HG02870 (cell line): ENCODE measurements at regions not wholly inside any gene's neighbourhood (a gene's known extent, or its start where the extent isn't known, plus 50 kb on each side); places are given as distances from the start of the nearest gene placed in this dataset.
"Not testable (repeated sequence)": the region's sequence is repeated elsewhere in the genome, so short reads cannot be mapped to it uniquely, and the experiment has no call there.

Experiments
- ATAC-seq: cut with Tn5 transposase; IDR thresholded peaks from one replicate; pipeline ENCODE4 v1.9.1; 2021; ENCODE audit warnings: mild to moderate bottlenecking, moderate library complexity; ENCODE audit not compliant: unreplicated experiment

DNA sequence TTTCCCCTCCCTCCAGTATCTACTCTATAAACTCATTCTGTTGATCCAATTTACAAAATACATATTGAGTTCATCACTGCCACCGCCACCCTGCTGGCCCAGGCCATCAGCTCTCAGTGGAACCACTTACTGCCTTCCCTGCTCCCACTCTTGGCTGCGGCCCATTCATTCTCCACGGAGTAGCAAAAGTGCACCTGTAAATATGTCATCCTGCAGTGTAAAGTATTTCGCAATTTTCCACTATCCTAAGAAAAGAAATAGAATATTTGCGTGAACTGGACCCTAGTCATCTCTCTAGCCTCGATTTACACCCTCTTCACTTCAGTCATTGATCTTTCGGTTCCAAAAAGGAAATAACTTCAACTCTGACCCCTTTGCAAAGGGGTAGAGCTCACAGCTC, 258.3 kb upstream of the TFAP2D start:
- no peak for ATAC-seq

DNA sequence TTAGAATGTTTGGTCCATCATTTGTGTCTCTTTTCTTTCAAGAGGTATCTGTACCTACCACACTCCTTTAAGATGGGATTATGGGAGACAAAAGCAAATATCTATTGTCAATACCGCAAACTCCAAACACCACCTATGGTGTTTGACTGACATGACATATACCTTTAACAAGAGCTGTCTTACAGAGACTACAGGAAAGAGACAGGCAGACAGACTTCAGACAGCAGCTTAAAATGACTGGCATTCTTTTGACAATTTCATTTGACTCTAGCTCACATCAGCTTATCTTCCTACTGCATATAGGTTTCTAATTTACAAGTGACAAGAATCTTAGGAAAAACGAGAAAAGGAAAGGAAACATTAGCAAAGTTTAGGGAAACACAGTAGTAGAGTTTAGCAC, 256.0 kb upstream of the TFAP2D start:
- ATAC-seq: no peak

DNA sequence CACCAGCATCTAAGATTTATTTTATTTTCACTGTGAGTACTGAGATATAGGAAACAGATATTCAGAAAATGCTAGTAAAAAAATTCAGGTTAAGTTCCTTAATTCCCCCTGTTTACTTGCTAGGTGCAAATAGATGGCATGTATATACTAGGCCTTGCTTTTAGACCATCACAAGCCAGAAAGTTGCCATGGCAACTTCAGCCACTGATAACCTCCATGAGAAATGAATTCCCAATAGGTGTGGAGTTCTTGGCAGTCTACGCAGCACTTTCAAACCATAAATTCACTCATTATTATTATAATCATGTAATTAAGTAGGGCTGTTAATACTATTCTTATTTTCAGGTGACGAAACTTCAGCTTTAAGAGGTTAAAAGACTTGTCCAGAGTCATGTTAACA, 251.6 kb upstream of the TFAP2D start:
- no peak for ATAC-seq

DNA sequence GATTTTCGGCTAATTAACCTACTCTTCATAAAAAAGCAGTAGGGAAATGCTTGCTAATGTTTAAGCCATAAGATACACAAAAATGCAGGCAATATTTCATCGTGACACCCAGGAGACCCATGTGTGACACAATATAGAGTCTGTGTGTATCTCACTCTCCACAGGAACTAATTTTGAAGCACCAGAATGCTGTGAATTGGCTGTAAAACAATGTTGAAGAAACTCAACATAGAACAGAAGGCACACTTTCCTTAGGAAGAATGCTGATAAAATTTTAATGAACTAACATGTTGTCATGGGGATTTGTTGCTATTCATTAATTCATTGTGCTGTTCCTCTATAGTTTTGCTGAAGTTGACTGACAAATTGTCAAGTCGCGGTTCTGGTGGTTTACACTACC, 249.4 kb upstream of the TFAP2D start:
- no peak for ATAC-seq

DNA sequence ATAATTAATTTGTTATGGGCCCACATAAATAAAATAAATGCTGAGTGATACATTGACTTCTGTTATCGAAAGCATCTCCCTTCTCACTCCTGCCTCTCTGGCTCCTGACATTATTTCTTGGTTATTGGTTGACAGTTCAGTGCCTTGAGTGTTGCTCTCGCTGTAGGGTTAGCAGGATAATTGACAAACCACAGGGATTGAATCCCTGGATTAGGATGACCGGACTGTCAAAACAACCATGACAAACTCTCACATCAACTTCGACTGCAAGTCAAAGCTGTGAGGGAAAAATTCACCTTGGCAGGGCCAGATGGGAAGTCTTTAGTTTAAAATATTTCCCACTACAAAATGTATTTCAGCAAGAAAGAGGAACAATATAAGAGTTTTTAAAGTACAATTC, 245.4 kb upstream of the TFAP2D start:
- ATAC-seq: no peak

DNA sequence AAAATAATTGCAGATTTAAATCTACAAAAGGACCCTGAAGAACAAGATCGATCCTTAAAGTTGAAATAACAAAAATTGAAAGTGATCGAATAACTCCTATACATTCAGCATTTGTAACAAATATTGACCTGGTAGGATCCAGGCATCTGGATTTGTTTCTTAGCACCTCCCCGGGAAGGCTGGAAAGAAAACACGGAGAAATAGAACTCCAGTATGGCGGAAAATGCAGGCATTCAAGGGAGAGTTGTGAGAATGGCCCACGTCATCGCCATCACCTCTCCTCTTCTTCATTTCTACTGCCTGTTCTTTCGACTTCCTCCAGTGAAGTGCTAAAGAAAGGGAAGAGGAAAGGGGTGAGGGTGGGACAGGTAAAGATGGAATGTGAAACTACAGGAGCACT, 242.3 kb upstream of the TFAP2D start:
- no peak for ATAC-seq

DNA sequence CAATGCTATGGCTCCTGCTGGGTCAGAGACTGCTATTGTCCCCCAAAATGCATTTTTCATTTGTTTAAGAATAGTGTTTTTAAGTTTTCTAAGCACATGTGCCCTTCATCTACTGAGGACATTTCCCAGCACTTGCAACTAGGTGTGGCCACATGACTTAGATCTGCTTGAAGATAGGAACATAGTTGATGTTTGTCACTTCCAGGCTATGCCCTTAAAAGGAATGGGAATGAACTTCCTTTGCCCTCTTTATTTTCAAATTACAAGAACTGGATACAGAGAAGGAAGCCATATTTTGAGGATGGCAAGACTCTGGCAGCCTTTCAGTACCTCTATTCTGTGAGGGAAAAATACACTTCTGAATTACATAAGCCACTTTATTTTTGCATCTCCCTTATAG, 203.0 kb upstream of the TFAP2D start:
- ATAC-seq: no peak

DNA sequence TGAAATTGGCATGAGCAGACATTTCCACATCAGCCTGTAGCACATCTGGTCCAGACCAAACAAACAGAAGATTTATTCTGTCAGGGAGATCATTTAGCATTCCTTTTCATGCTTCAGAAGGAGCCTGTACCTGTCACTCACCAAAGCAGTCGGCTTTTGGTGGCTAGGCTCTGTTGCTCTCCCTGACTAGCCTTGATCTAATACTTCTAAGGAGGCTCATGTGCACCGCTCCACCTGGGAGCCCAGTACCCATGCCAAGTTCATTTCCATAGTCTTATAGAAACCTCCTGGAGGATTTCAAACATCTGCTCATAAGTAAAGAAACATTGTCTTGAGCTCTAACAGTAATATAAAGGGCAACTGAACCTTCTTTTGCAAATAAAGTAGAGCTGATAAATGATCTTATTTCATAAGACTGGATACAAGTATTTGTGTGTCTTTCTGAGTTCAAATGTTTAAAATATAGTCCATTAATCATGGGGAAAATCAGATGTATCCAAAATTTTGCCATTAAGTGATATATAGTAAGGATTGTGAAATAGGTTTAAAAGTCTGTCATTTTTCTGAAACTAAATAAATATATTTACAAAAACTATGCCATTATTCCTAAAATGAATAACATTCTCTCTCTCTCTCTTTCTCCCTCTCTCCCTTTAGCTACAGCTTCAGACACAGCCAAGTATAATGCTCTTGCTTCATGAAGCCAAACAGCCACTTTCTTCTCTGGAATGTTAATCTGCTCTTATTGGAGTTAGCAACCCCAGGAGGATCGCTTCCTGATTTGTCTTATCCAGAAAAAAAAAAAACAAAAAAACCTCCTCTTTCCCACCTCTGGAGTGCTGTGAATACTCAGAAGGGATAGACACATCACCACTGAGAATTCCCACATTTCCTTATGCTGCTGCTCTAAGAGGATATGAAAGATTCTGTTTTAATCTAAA, 192.7 kb upstream of the TFAP2D start:
- ATAC-seq: no peak

DNA sequence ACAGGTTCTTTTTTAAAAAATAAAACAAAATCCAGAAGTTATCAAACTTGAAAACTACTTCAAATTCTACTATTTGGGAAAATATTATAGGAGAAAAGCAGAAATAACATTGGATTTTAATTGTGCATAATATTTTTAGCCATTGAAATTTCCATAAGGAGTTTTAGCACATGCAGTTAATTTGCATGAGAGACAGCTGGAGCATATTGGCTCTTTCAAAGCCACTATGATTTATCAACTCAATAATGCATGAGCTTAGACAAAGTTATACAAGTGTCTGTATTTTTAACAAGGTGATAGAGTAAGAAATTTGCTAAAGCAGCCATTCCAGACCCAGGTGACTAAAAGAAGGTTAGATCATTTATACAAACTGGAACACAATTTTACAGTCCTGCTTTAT, 189.0 kb upstream of the TFAP2D start:
- ATAC-seq: no peak

DNA sequence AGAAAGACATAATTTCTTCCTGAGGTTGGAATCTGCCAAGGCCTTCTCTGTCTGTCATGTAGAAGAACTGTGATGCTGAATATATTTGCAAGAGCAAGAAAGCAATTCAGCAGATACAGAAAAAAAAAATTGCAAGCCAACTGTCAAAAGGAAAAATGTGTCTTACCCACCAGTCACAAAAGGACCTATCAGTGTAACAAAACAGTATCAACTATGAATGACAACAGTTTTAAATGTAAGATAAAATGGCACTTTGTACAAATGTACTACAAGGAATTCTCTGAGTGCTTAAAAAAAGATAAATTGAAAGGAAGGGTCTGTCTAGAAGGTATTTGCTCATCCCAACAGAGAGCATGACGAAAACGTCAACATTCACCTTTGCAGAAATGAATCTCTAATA, 185.3 kb upstream of the TFAP2D start:
- no peak for ATAC-seq

DNA sequence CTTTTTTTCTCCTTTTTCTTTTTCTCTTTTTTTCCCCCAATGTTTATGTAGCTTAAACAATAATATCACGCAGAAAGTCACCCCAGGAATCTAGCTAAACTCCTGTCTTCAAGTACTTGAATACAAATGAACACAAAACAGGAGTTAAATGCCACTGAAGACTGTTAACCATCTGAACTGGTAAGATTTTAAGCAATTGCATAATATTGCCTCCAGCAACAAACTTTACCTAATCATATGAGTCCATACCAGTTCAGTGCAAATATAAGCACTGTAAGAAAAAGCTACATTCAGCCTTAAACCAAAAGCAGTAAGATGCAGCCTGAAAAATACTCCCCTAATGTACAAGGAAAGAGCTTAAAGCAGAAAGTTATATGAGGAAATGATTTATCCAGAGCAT, 173.9 kb upstream of the TFAP2D start:
- ATAC-seq: no peak

DNA sequence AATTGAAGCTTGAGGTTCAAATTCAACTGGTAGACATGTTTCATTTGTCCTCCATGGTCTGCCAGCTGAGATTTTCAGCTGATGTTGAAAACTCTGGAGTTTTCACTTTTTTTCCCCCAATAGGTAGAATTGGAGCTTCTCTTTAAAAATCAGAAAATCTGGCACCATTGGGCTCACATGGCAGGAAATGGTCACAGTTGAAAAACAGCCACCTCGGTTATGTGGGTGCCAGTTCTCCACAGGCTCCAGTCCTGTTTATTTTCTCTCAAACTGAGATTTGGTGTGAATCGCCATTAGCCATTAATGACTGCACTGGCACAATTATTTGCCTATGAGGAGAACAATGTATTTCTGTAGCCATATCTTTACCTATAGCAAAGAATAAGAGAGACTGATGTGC, 171.4 kb upstream of the TFAP2D start:
- ATAC-seq: no peak

DNA sequence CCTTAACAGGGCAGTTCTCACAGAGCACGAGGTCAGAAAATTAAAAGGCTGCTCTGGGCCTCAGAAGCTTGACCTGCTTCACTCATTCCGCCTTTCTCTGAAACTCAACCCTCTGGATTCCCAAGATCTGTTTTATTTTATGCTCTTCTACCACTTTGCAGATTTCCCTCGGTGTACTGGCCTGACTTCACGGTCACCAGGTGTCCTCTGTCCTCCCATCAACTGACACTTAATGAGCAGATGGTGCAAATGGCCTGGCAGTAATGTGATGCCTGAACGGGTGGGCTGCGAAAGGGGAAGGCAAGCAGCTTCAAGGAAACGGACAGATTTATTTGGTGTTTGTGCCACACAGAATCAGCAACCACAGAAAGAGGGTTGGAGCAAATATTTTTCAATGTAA, 169.7 kb upstream of the TFAP2D start:
- no peak for ATAC-seq

DNA sequence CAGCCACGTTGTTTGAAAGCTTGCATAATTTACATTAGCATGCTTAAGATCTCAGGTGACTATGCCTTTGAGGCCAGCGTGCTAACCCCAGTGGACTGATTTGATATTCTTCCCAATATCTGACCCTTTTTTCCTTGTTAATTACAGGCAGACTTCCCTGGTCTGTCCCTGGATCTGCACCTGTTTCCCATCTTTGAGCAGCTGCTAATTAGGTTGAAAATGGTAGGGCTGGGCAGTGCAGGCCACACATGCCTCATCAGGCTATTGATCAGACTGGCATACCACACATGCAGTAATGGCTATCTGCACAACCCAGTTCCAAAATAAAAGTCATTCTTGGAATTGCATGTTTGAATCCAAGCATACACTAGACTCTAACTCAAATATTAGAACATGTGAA, 164.3 kb upstream of the TFAP2D start:
- ATAC-seq: no peak

DNA sequence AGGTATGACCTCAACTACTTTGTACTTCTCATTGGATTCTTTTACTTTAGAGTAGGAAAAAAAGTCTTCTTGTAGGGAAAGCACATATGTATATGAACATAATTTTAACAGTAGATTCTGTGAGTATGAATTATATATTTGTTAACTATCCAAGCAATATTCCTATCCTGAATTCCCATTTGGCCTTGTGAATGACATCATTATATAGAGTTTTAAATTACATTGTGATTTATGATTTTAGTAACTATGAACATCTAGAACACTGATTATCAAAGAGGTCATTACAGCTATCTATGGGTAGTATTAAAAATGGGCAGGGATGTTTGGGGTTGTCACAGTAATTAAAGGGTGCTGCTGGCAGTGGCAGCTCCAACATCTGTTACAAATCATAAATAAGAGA, 163.9 kb upstream of the TFAP2D start:
- ATAC-seq: no peak

DNA sequence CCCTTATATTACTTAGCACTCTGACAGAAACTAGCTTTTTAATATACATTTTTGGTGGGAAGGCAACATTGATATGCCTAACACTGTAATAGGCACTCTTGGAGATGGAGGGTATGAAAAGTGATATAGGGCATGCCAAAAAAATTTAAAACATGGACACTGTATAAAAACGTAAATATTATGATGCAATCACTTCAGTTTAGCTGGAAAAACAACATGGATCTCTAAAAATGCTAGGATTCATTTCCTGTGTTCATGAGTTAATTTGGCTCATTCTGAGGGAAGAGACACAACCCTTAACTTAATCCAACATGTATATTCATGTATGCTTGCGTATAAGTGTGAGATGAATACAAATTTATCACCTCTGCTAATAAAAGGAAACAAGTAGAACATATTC, 157.3 kb upstream of the TFAP2D start:
- no peak for ATAC-seq

DNA sequence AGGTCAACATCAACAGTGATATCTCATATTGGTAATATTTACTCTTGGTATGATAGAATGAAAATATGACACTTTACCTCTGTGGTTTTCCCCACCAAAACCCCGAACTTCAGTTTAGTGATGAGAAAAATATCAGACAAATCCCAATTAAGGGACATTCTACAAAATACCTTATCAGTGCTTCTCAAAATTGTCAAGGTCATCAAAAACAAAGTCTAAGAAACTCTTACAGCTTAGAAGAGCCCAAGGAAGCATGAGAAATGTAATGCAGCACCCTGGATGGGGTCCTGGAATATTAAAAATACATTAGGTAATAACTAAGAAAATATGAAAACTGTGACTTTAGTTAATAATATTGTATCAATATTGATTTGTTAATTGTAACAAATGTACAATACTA, 148.3 kb upstream of the TFAP2D start:
- ATAC-seq: no peak

DNA sequence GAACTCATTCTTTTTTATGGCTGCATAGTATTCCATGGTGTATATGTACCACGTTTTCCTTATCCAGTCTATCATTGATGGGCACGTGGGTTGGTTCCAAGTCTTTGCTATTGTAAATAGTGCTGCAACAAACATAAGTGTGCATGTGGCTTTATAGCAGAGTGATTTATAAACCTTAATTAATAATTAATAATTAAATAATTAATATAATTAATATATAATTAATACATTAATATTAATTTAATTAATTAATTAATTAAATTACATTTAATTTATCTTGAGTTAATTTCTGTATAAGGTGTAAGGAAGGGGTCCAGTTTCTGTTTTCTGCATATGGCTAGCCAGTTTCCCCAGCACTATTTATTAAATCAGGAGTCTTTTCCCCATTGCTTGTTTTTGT, 142.1 kb upstream of the TFAP2D start:
- ATAC-seq: not testable (repeated sequence)

DNA sequence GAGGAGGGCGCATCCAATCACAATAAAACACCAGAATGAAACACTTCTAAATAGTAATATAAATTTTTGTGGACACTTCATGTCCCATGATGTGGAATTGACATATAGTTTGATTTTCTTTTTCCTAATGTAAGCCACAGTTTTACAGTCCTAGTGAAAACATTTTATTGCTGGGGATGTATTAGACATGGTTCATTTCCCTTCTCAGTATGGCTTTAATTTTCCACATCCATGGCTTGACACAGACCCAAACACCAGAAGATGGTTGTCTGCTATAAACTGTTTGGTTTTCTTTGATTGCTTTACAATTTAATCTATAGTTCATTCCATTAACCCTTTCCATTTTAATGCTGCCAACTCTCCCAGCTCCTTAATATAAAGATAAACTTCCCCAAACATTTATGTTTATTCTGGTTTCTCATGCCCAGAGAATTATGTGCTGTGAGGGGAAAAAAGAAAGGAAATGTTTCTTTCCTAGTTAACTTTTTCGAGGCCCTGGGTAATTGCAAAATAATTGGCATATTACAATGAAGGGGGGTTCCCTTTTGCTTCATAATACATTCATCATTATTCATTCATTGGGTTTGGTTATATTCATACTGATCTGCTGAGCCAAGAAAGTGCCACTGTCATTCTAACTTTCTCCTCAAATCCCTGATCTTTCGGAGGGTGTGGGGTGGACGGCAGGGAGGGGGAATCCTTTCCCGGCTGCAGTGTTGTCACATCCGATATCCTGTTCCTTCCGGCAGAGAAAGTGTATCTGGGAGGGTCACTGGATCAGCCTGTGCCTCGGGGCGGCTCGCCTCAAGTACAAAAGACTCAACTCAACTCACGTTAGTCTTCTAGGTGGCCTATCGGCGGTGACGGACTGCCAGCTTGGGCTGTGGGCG, 127.6 kb upstream of the TFAP2D start:
- ATAC-seq: no peak

DNA sequence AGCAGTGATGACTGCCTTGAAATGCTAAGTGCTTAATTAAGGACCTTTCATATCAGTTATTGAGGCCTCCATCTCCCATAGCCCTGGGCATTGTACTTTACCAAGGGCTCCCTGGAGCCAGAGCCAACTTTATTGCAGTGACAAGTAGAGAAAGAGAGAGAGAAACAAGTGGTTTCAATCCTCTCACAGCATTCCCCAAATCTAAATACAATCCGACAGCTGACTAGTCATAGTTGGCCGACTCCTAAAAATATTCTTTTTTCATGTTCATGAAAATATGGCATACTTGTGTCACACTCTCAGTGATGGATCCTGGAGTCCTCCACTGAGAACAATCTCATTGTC, 127.0 kb upstream of the TFAP2D start:
- no peak for ATAC-seq

DNA sequence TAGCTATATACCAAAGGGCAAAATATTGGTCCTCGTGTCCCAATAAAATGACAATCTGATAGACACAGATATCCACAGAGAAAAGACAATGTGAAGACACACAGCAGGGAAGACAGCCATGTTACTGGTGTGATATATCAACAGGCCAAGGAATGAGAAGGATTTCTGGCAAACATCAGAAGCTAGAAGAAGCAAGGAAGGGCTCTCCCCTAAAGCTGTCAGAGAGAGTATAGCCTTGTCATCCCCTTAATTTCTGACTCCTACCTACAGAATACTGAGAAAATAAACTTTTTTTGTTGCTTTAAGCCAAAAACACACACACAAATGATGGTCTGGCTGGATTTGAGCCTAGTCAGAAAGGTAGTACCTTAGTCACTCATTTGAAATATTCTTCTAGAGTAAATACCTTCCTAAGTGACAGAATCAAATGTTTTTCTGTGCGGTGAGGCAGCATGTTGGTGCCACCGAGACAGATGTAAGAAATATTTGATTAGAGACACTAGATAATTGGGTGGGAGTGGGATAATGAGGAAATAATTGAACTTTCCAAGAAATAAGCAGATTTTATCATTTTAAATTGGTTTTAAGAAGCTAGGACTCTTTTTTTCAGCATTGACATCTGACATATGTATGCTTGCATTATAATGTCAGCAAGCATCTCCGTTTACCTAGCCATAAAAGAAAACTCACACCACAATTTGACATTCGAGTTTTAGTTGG, 123.4 kb upstream of the TFAP2D start:
- ATAC-seq: no peak

DNA sequence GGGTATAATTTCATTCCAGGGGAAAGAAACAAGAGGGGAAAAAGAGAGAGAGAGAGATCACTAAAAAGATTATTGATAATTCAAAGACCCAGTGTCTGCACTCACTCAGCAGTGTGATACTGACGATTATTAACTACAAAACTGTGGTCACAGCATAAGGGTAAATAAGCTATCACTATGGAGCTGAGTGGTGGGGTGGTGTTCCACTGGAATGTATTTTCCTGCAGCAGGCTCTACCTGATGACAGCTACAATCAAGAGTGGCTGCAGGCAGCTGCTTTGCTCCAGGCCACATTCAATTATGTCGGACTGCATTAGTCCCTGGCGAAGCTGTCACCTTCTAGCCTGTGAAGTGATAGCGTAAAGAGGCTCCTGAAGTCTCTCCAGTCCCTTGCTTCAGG, 122.2 kb upstream of the TFAP2D start:
- no peak for ATAC-seq
